Ecto neural progenitor cell (in vitro differentiated cells): ENCODE measurements at regions not wholly inside any gene's neighbourhood (a gene's known extent, or its start where the extent isn't known, plus 50 kb on each side); places are given as distances from the start of the nearest gene placed in this dataset.
"Not testable (repeated sequence)": the region's sequence is repeated elsewhere in the genome, so short reads cannot be mapped to it uniquely, and the experiment has no call there.

Source experiments
- DNase-seq: peaks from one replicate; pipeline ENCODE4 v3.0.0-alpha.2; 2018; ENCODE audit warnings: low spot score

DNA sequence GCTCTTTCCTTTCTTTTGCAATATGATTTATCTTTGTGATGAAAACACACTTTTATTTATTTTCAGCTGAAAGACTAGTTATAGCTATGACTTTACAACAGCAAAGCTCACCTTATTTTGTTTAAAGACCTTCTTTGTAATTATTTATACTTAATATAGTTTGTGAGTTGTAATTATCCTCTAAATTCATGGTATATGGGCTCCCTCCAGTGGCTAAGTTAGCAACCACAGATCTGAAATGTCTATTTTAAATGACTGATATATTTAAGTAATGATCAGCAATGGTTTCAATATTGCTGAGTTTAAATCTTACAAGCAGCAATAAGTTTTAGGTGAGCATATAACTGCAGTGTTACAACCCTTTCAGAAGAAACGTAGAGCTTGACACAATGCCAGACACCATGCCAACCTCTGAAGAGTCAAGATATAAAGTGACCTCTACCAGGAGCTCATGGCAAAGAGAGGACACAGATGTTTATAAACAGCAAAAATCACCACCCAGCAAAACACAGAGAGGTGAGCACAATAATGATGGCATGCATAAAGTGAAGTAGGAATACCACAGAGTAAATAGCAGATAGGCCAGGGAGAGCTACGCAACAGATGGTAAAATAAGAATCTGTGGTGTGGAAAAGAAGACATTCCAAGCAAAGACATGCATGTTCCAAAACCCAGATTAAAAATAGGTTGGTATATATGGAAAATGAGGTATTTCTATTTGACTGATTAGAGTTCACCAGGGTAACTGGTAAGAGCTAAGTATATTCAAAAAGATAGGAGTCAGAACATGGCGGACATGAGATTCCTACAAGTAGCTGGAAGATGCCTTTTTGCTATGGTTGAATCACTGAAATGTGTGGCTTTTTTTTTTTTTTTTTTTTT is 143.7 kb upstream of the ZNF385D start:
- DNase-seq, result no peak

DNA sequence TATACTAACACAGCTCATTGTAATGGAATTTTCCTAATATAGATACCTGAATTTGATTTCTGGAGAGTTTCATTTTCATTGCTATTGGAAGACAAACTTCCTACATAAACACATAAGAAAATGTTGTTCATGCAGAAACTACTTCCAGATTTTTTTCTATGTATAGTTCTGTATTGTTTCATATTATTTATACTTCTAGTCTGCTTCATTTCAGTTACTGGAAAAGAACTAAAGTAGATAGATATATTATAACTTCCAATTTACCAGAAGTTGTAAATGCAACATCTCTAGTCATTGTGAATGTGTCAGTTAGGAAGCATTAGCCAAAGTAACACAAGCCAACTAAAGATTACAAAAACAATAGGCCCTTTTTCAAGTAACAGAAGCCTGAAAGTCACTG is 147.3 kb upstream of the ZNF385D start:
- no peak for DNase-seq

DNA sequence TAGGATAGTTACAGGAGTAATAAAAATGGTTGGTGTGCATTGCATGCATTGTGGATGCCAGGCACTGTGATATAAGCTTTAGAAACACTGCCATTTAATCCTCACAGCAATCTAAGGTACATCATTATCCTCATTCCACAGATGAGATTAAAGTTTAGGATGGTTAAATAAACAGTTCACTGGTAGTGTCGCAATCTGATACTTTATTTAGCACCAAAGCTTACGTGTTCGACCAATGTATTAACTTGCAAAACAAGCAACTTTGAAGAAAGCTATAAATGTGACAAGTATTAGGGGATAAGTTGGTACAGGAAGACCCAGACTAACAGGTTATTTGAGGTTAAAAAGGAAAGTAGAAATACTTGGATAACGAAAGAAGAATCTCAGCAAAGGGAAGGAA is 150.5 kb upstream of the ZNF385D start:
- DNase-seq, result no peak

DNA sequence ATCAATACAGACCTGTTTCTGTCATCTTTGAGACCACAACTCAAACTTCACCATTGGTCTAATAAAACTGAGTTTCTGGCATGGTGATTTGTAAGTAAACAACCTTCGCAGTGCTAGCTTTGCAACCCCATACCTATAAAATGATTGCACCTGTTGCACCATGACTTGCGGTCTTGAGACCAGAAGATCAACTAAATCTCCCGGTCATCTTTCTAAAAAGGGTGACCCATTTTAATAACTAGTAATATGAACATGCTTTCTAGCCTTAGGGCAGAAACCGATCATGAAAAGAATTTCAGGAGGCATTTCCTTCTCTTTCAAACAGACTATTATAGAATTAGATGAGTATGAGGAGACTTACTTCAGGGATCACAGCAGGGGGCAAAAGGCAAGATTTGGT is 151.9 kb upstream of the ZNF385D start:
- DNase-seq, result no peak

DNA sequence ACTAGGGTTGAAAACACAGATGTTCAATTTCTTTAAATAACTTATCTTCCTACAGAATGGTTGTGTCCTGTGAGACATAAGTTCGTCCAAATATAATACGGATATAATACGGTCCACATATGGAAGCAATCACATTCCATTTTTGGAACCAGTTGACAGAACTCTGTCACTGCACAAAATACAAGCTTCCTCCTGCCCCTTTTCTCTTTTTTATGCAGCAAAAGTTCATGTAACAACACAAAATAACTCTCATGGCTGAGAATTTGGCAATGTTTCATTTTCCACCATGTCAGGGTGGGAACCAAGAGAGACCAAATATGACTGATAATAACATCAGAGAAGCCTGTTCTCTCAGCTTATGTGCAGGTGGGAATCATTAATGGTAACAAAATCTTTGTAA is 158.1 kb upstream of the ZNF385D start:
- DNase-seq, result no peak

DNA sequence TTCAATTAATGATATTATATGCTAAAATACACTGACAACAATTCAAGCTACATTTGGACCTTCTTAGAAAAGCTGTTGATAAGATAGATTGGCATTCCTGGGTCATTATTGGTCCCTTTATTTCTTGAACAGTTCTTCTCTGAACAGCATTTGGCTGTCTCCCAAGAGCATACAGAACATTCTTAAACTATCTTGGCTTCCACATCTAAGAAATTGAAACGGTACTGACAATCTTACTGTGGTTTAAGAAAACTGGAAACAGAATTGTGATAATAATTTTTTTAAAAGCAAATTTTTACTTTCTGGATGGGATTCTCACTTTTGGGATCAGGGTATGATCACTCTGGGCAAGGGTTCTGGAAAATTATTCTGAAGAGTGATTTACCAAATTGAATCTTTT is 161.7 kb upstream of the ZNF385D start:
- DNase-seq, result no peak

DNA sequence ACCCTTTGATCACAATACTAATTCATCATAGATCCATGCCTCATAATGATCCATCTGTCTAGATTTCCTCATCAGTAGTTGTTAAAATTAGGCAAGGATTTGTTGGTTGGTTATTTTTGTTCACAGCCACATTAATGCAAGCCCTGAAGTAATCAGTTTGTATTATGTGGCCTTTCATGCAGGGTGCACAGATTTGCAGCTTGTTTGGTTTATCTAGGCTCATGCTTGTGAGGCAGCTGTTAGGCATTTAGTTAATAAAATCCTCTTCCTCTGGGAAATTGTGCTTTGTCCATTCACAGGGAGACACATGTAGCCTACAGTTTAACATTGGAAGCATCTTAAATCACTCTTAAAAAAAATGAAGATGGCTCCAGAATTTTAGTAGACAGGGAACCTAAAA is 162.8 kb upstream of the ZNF385D start:
- DNase-seq, result no peak

DNA sequence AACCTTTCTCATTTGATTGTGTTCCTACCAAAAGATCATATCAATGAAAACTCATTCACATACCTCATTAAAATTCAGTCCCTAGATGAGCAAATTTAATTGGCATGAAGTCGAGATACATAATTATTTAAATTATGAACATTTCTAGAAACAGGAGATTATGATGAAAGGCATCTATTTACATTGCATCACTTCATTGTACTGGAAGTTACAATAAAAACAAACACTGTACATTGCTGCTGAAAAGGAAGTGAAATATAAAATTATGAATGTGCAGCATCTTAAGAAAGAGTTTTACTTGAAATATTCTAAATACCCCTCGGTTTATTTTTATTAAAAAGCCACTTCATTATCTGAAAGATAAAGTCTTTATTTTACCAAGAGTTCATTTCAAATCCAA is 163.4 kb upstream of the ZNF385D start:
- DNase-seq, result no peak

DNA sequence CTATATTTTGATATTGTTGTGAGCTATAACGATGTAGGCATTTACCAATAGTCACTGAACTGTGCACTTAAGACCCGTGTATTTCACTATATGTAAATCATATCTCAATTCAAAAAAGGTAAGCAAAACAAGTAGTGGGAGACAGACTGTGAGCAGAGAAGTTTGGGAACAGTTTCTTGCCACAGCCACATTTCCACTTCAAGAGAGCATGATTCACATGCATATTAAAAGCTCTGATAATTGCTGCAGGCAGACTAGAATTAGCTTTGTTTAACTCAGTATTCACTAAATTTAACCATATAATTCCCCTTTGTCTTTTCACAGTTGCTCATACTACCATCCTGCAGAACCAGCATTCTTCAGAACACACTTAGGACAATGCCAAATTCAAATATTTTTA is 168.4 kb upstream of the ZNF385D start:
- no peak for DNase-seq

DNA sequence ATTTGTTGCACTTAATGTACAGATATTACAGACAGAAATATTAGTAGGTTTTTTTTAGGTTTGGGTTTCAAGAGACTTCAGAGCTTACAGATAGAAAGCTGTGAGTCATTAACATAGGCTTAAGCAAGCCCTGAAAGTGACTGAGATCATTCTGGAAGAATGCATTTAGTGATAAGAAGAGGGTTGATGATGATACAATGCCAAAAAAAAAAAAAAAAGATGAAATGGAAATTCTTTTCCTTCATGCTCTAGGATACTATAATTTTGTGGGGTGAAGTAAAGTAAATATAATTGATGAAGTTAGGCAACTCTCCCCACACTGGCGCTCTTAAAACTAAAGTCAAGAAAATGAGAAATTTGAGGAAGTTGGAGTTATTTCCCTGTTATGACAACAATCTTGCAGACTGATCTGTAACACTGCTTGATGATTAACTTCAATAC is 169.4 kb upstream of the ZNF385D start:
- no peak for DNase-seq

DNA sequence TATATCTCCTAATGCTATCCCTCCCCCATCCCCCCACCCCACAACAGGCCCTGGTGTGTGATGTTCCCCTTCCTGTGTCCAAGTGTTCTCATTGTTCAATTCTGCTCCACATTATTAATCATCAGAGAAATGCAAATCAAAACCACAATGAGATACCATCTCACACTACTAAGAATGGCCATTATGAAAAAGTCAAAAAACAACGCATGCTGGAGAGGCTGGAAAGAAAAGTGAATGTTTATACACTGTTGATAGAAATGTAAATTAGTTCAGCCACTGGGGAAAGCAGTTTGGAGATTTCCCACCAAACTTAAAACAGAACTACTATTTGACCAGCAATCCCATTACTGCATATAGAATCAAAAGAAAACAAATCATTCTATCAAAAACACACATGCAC is 172.1 kb upstream of the ZNF385D start:
- not testable (repeated sequence) for DNase-seq

DNA sequence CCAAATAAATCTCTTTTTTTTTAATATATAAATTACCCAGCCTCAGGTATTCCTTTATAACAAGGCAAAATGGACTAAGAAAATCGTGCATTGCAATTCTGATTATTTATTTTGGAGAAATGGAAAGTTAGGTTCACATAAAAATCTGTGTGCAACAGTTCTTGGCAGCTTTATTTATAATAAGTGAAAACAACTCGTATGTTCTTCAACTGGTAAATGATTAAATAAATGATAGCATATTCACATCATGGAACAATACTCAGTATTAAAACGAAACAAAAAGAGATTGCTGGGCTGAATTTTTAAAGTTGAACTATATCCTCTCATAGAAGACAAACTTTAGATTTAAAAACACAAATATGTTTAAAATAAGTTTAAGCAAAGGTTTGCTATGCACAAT is 176.3 kb upstream of the ZNF385D start:
- no peak for DNase-seq

DNA sequence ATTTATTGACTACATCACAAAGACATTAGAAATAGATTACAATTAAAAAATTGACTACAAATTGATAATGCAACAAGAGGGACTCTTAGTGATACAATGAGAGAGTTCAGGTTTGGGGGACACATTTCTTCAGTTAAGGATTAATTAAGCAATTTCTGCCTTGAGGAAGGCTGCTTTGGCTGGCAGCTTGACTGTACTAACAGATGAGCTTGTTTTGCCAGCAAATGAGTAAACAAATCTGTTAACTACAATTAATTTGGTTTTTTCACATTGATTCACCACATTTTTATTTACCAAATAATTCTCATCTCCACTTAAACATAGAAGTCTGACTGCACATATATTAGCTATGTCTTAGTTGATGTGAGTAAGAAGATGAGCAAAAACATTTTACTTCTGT is 183.6 kb upstream of the ZNF385D start:
- no peak for DNase-seq

DNA sequence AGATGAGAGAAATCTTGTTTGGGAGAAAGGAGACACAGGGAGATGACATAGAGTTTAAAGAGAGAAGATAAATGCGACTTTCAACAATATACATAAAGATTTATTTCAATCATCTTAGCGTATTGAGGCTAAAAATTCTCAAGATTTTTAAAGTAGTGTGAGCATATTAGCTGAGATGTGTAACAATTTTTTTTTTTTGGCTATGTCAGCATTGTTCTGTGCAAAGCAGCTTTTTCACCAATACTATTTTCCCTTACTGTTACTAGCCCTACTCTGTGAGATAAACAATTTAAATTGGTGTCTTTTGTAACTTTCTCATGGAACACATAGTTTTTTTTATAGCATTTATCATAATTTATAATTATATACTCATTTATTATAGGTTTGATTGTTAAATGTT is 185.2 kb upstream of the ZNF385D start:
- no peak for DNase-seq

DNA sequence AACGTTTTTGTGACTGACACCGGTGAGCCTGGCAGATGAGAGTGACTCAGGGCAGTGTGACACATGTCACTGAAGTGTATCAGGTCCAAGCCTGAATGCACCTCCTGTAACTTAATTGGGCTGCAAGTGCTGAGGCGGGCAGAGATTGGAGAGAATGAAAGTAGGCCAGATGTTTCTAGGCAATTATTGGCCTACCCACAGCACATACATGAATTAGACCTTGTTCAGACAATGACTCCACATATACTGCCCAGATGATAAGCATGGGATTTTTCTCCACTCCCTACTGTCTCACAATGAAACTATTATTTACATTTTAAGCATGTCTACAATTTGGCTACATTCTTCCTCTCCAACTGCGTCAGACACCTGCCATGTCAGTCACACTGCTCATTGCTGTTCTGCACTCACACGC is 187.3 kb upstream of the ZNF385D start:
- no peak for DNase-seq

DNA sequence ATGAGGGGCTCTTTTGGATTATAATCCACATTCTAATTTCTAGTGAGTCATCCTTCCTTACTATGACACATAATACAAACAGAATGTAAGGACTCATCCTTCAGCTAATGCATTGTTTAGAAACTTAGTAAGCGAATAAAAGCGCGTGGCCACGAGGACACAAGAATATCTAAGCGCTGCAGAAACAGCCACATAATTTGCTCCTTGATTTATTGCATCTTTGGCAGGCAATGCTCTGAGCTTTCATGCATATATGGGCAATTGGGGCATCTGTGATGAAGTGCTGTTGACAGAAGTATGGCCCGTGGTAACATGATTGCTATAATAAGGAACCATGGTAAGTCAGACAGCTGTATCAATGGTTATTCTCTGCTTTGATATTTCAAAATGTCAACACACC is 191.3 kb upstream of the ZNF385D start:
- DNase-seq, result no peak

DNA sequence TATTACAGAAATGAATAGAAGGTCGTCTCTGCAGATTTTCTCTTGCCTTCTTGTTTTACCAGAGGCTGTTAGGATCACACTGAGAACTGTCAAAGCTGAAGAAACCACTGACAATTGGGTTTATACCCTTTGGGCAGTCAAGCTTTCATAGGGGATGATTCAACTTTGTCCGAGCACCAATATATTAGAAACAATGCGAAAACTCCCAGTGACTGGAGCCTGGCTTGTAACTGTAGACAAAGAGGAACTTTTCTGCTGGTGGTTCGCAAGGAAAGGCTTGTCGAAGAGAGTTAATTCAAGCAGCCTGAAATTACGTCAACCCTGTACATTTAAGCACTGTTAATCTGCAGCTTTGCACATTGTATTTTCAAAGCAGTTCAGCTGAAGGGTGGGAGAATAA is 193.2 kb upstream of the ZNF385D start:
- peak; percentile 52 for DNase-seq

DNA sequence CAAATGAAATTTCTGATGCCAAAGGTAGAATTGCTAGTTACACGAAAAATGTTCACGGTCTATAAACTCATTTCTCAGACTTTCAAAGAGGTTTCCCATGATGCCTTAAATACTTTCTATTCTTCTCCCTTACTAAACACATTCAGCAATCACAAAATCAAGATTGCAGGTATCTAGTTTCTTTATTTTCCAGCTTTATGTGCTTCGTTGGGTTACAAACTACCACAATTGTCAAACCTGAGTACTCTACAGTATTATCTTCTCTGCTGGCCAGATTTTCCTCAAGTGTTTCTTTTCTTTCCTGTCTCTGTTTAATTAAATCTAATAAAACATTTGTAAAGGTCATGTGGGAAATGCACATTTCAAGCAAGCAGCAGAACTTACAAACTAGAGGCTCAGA is 201.8 kb upstream of the ZNF385D start:
- DNase-seq, result no peak

DNA sequence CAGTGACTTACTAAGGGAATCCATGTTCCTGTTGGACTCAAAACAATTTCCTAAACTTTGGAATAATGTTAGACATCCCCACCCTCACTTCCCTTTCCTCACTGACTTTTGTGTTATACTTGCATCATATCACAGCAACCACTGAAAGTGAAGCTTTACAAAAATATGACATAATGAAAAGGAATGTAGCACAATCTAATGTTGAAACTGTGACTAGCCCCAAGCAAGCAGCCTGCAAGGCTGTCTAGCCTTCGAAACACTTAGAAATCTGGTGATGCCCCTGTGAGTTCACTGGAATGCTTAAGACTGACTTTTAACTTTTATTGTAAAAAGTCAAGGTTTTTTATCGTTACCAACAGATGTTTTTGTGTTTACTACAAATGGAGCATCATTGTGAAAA is 203.7 kb upstream of the ZNF385D start:
- DNase-seq, result no peak

DNA sequence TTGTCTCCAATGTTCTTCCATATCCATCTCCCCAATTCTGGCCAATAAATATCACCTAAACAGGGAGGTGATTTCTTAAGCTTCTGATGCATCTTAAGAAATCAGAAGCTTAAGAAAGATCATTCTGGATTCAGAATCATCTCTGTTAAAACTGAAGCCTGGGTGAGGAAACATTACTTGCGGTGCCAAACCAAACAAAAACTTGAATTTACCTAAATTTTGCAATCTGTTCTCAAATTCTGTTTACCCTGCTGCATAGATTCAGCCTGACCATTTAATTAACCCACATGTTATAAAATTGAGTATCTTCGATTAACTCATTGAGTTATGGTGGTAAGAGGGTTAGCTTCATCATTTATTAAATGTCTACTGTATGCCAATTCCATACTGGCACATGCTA is 204.4 kb upstream of the ZNF385D start:
- DNase-seq, result no peak

DNA sequence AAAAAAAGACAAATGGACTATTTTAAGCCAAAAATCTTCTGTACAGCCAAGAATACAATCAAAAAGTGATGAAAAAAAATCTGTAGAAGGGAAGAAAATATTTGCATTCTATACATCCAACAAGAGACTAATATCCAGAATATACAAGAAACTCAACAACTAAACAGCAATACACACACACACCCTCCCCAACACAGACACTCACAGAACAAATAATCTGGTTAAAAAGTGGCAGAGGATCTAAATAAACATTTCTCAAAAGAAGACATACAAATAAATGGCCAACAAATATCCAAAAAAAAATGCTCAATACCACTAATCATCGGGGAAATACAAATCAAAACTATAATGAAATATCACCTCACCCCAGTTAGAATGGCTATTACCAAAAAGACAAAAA is 209.0 kb upstream of the ZNF385D start:
- no peak for DNase-seq

DNA sequence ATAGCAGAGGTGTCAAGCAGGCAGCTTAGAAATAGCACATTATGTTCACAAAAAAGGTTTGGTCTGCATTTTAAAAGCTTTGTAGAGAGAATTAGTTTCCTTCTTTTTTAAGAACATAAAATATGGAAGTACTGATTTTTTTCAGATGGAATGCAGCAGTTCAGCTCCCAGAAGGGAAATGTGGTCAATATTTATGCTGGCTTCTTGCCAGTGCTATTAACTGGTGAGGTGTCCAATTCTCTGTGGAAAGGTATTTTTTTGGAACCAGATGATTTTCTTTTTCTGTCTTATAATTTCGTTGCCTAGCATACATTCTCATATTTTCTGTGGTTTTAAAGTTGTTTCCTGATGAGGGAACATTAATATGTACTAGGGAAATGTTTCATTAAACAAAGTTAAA is 211.4 kb upstream of the ZNF385D start:
- DNase-seq, result no peak

DNA sequence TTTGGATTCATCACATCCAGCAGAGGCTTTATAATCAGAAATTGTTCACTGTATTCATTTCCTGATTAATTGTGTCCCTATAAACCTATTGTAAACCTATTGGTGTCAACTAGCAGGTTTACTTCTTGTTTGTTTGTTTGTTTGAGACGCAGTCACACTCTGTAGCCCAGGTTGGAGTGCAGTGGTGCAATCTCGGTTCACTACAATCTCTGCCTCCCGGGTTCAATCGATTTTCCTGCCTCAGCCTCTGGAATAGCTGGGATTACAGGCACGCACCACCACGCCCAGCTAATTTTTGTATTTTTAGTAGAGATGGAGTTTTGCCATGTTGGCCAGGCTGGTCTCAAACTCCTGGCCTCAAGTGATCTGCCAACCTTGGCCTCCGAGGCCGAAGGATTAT is 215.4 kb upstream of the ZNF385D start:
- DNase-seq, result not testable (repeated sequence)

DNA sequence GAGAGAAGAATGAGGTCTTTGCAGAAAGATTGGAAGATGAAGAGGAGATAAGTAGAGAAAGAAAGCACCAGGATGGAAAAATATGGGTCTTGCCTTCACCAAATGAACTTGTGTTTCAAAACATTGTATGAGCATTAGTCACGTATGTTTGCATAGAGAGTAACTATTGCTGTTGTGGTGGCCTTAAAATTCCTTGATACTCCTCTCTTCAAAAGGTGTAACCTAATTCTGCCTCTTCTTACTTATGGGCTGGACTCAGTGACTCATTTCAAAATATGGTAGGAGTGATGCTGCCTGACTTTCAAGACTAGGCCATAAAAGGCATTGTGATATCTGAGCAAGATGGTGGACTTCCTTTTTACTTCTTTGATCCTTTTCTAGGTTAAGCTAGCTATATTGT is 228.7 kb upstream of the ZNF385D start:
- DNase-seq, result no peak
